ENCODE measurements at regions not wholly inside any gene's neighbourhood (a gene's known extent, or its start where the extent isn't known, plus 50 kb on each side); places are given as distances from the start of the nearest gene placed in this dataset.

DNA sequence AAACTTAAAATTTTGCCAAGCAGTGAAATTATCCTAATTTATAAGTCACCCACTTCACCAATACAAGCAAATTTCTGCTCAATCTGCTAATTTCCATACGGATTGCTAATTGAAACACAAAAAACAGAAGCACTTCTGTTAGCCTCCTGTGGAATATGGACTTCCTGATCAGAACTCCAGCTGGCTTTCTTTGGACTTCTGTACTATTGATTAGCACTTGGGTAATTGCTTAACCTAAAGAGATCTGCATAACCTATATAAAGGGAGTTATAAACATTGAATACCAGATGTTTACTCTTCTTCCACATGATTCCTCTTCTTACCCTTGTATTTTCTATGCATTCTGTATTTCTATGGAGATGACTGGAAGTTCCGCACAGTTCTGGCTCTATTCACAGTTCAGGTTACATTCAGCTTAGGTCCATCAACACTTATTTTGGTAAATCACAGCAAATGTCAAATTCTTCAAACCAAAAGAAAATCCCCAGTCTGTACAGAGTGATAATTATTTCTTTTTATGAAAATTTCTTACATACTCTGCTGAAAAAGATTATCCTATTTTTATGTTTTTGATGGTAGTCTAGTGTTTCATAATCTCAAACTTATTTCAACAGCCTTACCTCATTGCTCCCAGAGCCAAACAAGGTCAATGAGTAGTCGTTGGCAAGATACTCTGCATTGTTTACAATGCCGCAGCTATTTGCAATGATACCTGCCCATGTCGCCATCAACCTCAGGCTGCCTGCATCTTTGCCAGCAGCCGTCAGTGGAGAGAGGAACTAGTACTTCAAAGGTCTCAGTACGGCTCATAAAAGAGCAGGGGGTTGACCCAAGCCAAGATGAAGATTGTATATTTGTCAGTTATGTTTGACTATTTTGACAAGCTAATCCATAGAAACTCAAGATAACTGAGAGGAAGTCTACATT, 225.6 kb downstream of the AHR start:
- TF ChIP-seq, protein P1, sequence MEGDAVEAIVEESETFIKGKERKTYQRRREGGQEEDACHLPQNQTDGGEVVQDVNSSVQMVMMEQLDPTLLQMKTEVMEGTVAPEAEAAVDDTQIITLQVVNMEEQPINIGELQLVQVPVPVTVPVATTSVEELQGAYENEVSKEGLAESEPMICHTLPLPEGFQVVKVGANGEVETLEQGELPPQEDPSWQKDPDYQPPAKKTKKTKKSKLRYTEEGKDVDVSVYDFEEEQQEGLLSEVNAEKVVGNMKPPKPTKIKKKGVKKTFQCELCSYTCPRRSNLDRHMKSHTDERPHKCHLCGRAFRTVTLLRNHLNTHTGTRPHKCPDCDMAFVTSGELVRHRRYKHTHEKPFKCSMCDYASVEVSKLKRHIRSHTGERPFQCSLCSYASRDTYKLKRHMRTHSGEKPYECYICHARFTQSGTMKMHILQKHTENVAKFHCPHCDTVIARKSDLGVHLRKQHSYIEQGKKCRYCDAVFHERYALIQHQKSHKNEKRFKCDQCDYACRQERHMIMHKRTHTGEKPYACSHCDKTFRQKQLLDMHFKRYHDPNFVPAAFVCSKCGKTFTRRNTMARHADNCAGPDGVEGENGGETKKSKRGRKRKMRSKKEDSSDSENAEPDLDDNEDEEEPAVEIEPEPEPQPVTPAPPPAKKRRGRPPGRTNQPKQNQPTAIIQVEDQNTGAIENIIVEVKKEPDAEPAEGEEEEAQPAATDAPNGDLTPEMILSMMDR (IDR thresholded peaks at IDR 0.05; ENCODE audit: insufficient read depth, low read depth, low read length), result no peak
- H3K4me3 ChIP-seq (ENCODE audit: low read depth, low read length), result no peak overlapping the region
- DNase-seq (ENCODE audit: low read depth), result peak; percentile 82

DNA sequence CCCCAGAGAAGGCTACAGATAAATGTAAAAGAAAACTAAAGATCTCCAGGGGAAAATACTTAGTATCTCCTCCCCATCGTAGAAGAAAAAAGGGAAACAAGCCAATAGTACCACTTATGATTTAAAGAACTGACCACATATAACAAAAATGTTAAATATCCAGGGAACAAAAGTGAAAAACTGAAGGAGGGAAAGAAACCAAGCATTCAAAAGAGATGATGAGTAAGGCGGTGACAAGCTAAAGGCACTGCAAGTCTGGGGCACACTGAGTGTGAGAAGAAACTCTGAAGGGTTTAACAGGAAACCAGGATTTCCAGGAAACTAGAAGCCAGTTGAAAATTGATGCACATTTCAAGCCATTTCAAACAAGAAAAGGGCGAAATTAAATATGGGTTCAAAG, 226.3 kb downstream of the AHR start:
- no peak for DNase-seq (ENCODE audit: low read depth)
- TF ChIP-seq, protein P1 (IDR thresholded peaks at IDR 0.05; ENCODE audit: insufficient read depth, low read depth, low read length), result no peak
- no peak overlapping the region for H3K4me3 ChIP-seq (ENCODE audit: low read depth, low read length)

DNA sequence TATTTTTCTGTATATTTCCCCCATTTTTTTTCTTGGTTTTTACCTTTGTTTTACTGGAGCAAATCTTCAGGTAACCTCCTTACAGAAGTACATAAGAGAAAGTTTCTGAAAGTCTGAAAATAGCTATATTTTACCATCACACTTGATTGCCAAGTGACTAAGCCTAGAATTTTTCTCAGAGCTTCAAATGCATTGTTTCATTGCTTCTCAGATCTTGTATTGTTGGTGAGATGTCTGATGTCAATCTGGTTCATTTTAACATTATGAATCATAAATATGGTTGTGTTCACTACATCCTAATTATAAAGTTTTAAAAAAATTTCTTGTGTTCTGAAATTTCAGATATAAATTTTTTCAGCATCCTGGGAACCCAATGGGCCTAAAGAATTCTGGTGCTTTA, 228.2 kb downstream of the AHR start:
- TF ChIP-seq, protein P1 (IDR thresholded peaks at IDR 0.05; ENCODE audit: insufficient read depth, low read depth, low read length), result no peak
- DNase-seq (ENCODE audit: low read depth), result no peak
- no peak overlapping the region for H3K4me3 ChIP-seq (ENCODE audit: low read depth, low read length)

DNA sequence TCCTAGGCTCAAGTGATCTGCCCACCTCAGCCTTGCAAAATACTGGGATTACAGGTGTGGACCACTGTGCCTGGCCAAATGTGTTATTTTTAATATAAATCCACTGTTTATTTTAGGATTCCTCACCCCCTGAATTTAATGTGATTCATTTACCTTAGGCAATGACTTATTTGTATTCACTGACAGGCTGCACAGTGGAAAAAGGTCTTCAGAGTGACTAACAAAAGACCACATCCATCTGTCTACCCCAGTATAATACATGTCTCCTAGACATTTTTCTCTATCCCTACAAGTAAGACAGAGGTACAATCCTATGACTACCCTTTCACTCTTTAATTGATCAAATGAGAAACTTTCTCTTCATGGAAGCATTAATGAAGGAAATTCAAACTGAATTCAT, 230.2 kb downstream of the AHR start:
- TF ChIP-seq, protein P1 (IDR thresholded peaks at IDR 0.05; ENCODE audit: insufficient read depth, low read depth, low read length), result no peak

DNA sequence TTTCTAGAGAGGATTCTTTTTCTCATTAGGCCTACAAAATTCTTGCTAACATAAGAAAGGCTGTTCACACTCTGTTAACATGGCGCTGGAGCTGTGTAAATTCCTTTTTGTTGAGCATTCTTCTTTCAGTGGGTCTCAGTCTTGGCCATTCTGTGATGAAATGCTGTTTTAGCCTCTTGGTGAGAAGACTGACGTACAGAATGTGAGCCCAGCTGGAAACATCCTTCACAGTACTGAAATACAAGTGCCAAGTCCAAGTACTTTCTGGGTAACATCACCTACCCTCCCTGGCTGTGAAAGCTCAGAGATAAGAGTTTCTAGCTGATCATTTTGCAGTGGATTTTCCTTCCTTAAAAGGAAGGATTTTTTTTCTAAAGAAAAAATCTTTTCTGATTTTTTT, 231.8 kb downstream of the AHR start:
- H3K4me3 ChIP-seq (ENCODE audit: low read depth, low read length), result no peak overlapping the region
- TF ChIP-seq, protein P1 (IDR thresholded peaks at IDR 0.05; ENCODE audit: insufficient read depth, low read depth, low read length), result no peak
- peak; percentile 57 for DNase-seq (ENCODE audit: low read depth)

More for the DNA sequence above, 230.2 kb downstream of the AHR start:
- no peak for DNase-seq (ENCODE audit: low read depth)
- no peak overlapping the region for H3K4me3 ChIP-seq (ENCODE audit: low read depth, low read length)

DNA sequence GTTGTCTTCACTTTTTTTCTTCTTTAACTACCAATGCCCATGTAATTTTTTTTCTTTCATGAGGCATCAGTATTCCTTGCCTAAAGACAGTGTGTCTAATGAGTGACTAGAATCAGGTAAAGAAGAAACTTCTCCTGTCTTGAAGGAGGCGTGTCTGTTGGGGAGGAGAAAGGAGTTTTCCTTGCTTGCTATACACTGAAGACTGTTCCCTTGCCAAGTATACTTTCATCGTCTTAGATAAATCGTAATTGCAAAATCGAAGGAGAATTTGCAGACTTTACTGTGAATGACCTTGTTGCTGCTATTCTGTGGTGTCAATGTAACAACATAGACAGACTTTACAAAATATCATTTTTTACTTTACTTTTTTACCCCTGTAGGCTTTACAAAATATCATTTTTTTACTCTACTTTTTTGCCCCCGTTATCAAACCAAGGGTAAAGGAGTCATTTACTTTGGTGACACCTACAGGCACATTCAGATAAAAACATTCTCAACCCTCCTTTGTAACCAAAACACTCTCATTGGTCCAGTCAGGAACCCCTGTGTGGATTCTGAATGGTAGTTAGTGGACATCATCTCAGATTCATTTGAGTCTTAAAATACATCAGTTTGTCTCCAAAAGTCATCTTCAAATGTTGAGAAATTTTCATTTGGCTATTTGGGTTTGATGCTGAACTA, 232.4 kb downstream of the AHR start:
- no peak overlapping the region for H3K4me3 ChIP-seq (ENCODE audit: low read depth, low read length)
- DNase-seq (ENCODE audit: low read depth), result peak; percentile 28
- TF ChIP-seq, protein P1 (IDR thresholded peaks at IDR 0.05; ENCODE audit: insufficient read depth, low read depth, low read length), result peak; percentile 24

All from fibroblast of villous mesenchyme (primary cell).